OCI-LY3 (cell line): ENCODE measurements at regions not wholly inside any gene's neighbourhood (a gene's known extent, or its start where the extent isn't known, plus 50 kb on each side); places are given as distances from the start of the nearest gene placed in this dataset.

ENCODE experiments used
- CTCF ChIP-seq: fragments of 200-600, 300-600 bp; sonication (generic); IDR thresholded peaks from 2 replicates; pipeline ENCODE4 v1.5.1; 2014; ENCODE audit warnings: antibody characterized with exemption, low read length, low read depth
- EZH2phosphoT487 ChIP-seq: fragments of 200-600 bp; shearing (Covaris generic); IDR thresholded peaks from 2 replicates; pipeline ENCODE4 v1.6.1; 2018; ENCODE audit warnings: antibody characterized with exemption, mixed run types, low read depth

DNA sequence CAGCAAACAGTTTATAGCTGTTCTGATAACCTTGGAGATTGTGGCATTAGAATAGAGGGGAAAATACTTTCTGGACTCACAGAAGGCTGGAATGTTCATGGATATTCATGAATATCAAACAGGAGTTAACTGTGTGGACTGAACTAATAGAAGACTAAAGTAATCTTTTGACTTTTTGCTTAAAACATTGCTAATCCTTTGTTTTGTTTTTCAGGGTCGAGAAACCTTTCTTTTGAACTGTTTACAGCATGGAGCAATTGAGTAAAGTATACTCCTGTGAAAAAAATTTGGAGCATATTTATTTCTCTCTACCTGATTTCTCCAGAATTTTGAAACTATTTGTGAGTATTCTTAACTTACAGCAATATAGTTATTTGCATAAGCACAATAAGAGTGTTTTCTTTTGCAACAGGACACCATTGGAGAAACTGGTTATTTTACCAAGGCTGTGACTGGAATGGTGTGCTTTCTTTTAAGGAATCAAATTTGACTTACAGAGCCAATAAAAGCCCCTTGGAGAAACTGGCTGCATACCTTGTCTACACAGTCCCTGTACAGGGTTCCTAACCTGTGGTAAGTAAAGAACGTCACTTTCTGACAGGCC lies 821.6 kb downstream of the TBC1D22A start:
- no peak for TF ChIP-seq CTCF
- no peak for TF ChIP-seq EZH2phosphoT487
